HCT116 (cell line): ENCODE measurements at regions not wholly inside any gene's neighbourhood (a gene's known extent, or its start where the extent isn't known, plus 50 kb on each side); places are given as distances from the start of the nearest gene placed in this dataset.

Experiments
- ATAC-seq: fragments of 200-7000 bp; cut with Tn5 transposase; 2 replicates; pipeline ENCODE4 v1.9.1; 2020; ENCODE audit warnings: mild to moderate bottlenecking, moderate library complexity
- BruUV-seq: library from RNA; stranded (reverse); fragments of 400-500 nt; replicated peaks from 2 replicates; lab custom pipeline; 2021; lab: Mats Ljungman, UMichigan
- CTCF ChIA-PET: fragments of 300-600 bp; sonication (Branson Sonifier 250); formaldehyde crosslinking; loops from one replicate; lab custom pipeline; 2021; ENCODE audit warnings: antibody characterized with exemption; lab: Charles Lee
- POLR2A ChIA-PET: fragments of 300-600, 350-600 bp; sonication (Branson Sonifier 250); formaldehyde crosslinking; loops from one replicate; lab custom pipeline; 2021; ENCODE audit warnings: antibody characterized with exemption; lab: Charles Lee
- RAD21 ChIA-PET, 2 experiments: fragments of 300-600 bp; sonication (Branson Sonifier 250); formaldehyde crosslinking; loops; one replicate each; lab custom pipeline; 2023; ENCODE audit warnings: low total read pairs in 2 of 2; ENCODE audit not compliant: uncharacterized antibody in 2 of 2, unreplicated experiment in 2 of 2, low non-redundant PET in 1 of 2; lab: Charles Lee
- DNase-seq: peaks from one replicate; pipeline ENCODE4 v3.0.0-alpha.2; 2010; ENCODE audit warnings: low read depth, low spot score
- H2AFZ ChIP-seq: fragments of 200-600 bp; shearing (Covaris generic), sonication (generic); 2 replicates; pipeline ENCODE4 v1.6.1; 2017; ENCODE audit warnings: low read depth, mixed run types, mixed read lengths, antibody characterized with exemption, low read length; ENCODE audit not compliant: poor library complexity, severe bottlenecking
- H3K27ac ChIP-seq: 2 replicates; pipeline ENCODE4 v1.5.1; 2012; ENCODE audit warnings: low read depth, low read length
- H3K27me3 ChIP-seq: fragments of 200-600 bp; sonication (generic); 2 replicates; pipeline ENCODE4 v1.6.1; 2016; ENCODE audit warnings: mixed run types, low read length, mixed read lengths; ENCODE audit not compliant: insufficient read depth
- H3K36me3 ChIP-seq, 2 experiments: fragments of 200-500 bp in 1 of 2; fragments of 200-600 bp in 1 of 2; sonication (Bioruptor generic) in 1 of 2; sonication (generic) in 1 of 2; 2 replicates each; pipeline versions ENCODE4 v1.5.1 to v1.6.1; 2014 to 2016; ENCODE audit warnings: low read length in 2 of 2, inconsistent platforms in 1 of 2, mixed read lengths in 1 of 2, mixed run types in 1 of 2; ENCODE audit not compliant: insufficient read depth in 2 of 2, control insufficient read depth in 1 of 2
- H3K4me1 ChIP-seq, 2 experiments: fragments of 200-600 bp in 1 of 2; sonication (generic) in 1 of 2; 2 replicates each; pipeline versions ENCODE4 v1.5.1 to v1.6.1; 2012 to 2017; ENCODE audit warnings: low read length in 2 of 2, inconsistent platforms in 1 of 2, mild to moderate bottlenecking in 1 of 2, mixed read lengths in 1 of 2, mixed run types in 1 of 2, moderate library complexity in 1 of 2; ENCODE audit not compliant: insufficient read depth in 2 of 2, control insufficient read depth in 1 of 2
- H3K4me2 ChIP-seq: fragments of 200-600 bp; sonication (generic); 2 replicates; pipeline ENCODE4 v1.6.1; 2017; ENCODE audit warnings: mixed run types, low read length, mixed read lengths
- H3K4me3 ChIP-seq, 2 experiments: fragments of 200-600 bp in 1 of 2; sonication (generic) in 1 of 2; replicated peaks in 1 of 2; 2 replicates each; pipeline ENCODE4 v1.5.1; 2011 to 2016; ENCODE audit warnings: low read length in 2 of 2, control low read depth in 1 of 2, low read depth in 1 of 2, mild to moderate bottlenecking in 1 of 2, mixed read lengths in 1 of 2, mixed run types in 1 of 2
- H3K79me2 ChIP-seq: fragments of 200-600 bp; sonication (generic); 2 replicates; pipeline ENCODE4 v1.6.1; 2017; ENCODE audit warnings: mild to moderate bottlenecking, mixed run types, low read length, moderate library complexity, mixed read lengths; ENCODE audit not compliant: insufficient read depth
- H3K9ac ChIP-seq: fragments of 200-600 bp; sonication (generic); 2 replicates; pipeline ENCODE4 v1.6.1; 2016; ENCODE audit warnings: low read length, mixed read lengths
- H3K9me2 ChIP-seq: fragments of 200-600 bp; sonication (generic), shearing (Covaris generic); 2 replicates; pipeline ENCODE4 v1.6.1; 2017; ENCODE audit warnings: mixed run types, mild to moderate bottlenecking, moderate library complexity; ENCODE audit not compliant: insufficient read depth
- H3K9me3 ChIP-seq, 2 experiments: fragments of 200-500 bp in 1 of 2; fragments of 200-600 bp in 1 of 2; sonication (Bioruptor generic) in 1 of 2; sonication (generic) in 1 of 2; 2 replicates each; pipeline ENCODE4 v1.6.1; 2014 to 2017; ENCODE audit warnings: low read length in 2 of 2, mixed read lengths in 2 of 2, inconsistent platforms in 1 of 2, low read depth in 1 of 2, mild to moderate bottlenecking in 1 of 2, mixed run types in 1 of 2, moderate library complexity in 1 of 2; ENCODE audit not compliant: control insufficient read depth in 1 of 2, insufficient read depth in 1 of 2
- H4K20me1 ChIP-seq: fragments of 200-600 bp; sonication (generic), shearing (Covaris generic); 2 replicates; pipeline ENCODE4 v1.6.1; 2017; ENCODE audit warnings: mixed run types, mild to moderate bottlenecking, moderate library complexity; ENCODE audit not compliant: insufficient read depth
- ELF1 ChIP-seq: IDR thresholded peaks from 2 replicates; pipeline ENCODE4 v1.6.1; 2012; ENCODE audit warnings: low read depth, borderline replicate concordance
- EZH2phosphoT487 ChIP-seq: fragments of 200-600 bp; IDR thresholded peaks from 2 replicates; pipeline ENCODE4 v1.6.1; 2018; ENCODE audit warnings: antibody characterized with exemption, borderline replicate concordance
- FOSL1 ChIP-seq: IDR thresholded peaks from 2 replicates; pipeline ENCODE4 v1.6.1; 2012; ENCODE audit warnings: low read depth
- JUND ChIP-seq: IDR thresholded peaks from 2 replicates; pipeline ENCODE4 v1.6.1; 2012
- POLR2A ChIP-seq: IDR thresholded peaks from 2 replicates; pipeline ENCODE4 v1.7.0; 2011; ENCODE audit warnings: borderline replicate concordance; ENCODE audit not compliant: insufficient read depth, insufficient read length; ENCODE audit errors: extremely low read depth
- RAD21 ChIP-seq: IDR thresholded peaks from 2 replicates; pipeline ENCODE4 v1.6.1; 2012; ENCODE audit warnings: low read depth, mild to moderate bottlenecking
- SIN3A ChIP-seq: IDR thresholded peaks from 2 replicates; pipeline ENCODE4 v1.6.1; 2012; ENCODE audit warnings: low read depth
- SP1 ChIP-seq: IDR thresholded peaks from 2 replicates; pipeline ENCODE4 v1.6.1; 2012; ENCODE audit warnings: low read depth
- SRF ChIP-seq: IDR thresholded peaks from 2 replicates; pipeline ENCODE4 v1.6.1; 2012; ENCODE audit warnings: low read depth
- YY1 ChIP-seq: IDR thresholded peaks from 2 replicates; pipeline ENCODE4 v1.6.1; 2011; ENCODE audit warnings: low read length, low read depth, moderate library complexity, mild to moderate bottlenecking; ENCODE audit not compliant: insufficient replicate concordance; ENCODE audit errors: extremely low read depth
- ZBTB33 ChIP-seq: IDR thresholded peaks from 2 replicates; pipeline ENCODE4 v1.6.1; 2011; ENCODE audit warnings: mild to moderate bottlenecking, low read length, moderate library complexity; ENCODE audit not compliant: insufficient replicate concordance; ENCODE audit errors: extremely low read depth
- ZNF274 ChIP-seq: fragments of 200-500 bp; sonication (Bioruptor generic); IDR thresholded peaks from 2 replicates; pipeline ENCODE4 v1.6.1; 2014; ENCODE audit warnings: mild to moderate bottlenecking, low read depth, low read length, inconsistent platforms
- intact Hi-C: fragments of 100-400 bp; cut with micrococcal nuclease; formaldehyde crosslinking; loops from 2 replicates; pipeline ENCODE4 v1.10.0; 2022
- TF ChIP-seq, protein P1 (sequence below), 3 experiments: fragments of 200-600 bp in 1 of 3; sonication (generic) in 1 of 3; IDR thresholded peaks in 2 of 3; conservative IDR thresholded peaks in 1 of 3; 2 replicates each; pipeline ENCODE4 v1.5.1; 2012 to 2017; ENCODE audit warnings: low read depth in 2 of 3, low read length in 2 of 3, antibody characterized with exemption in 1 of 3, borderline replicate concordance in 1 of 3, control low read depth in 1 of 3, mild to moderate bottlenecking in 1 of 3, mixed read lengths in 1 of 3, mixed run types in 1 of 3, moderate library complexity in 1 of 3; ENCODE audit not compliant: insufficient read depth in 1 of 3

DNA sequence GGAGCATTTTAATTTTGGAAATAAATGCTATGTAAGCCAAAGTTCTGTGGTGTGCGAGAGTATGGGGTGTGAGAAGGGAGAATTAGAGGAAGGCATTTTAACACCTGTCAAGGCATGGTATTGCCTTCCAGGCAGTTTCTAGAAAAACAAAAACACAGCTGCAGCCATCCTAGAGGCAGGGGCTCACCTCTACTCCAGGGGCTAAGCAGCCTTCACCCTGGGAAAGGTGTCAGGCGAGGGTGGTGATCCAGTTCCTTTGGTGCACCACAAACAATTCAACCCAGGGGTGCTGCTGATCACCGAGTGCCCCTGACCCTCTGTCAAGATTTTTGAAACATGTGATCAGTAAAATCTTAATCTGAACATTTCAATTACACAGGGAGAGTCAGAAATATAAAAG is 59.2 kb upstream of the GPR26 start:
- POLR2A ChIA-PET, result no interaction called here
- BruUV-seq, result no TSS peak

DNA sequence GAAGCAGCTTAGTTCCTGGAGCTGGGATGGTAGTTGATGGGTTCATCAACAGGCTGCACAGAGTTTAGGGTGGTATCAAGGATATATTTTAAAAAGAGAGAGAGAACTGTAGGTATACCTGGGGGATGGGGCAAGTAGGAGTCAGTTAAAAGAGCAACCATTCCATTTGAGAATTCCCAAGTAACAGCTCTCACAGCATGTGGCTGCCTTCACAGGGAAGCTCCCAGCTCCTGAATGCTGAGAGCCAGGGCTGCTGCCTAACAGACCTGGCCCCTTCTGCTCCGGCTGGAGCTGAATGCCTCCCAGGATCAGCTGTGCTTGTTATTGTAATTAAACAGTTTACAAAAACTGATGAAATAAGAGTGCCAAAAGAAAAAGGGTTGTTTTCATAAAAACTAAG is 58.8 kb upstream of the GPR26 start:
- CTCF ChIA-PET, result no interaction called here
- Histone ChIP-seq H3K79me2 (no peaks in the 10 kb centered on the region), H3K27ac (no peak overlapping the region), H2AFZ (no peak overlapping the region), H3K9me2 (no peaks in the 10 kb centered on the region), H3K9me3 (no peaks in the 10 kb centered on the region), H3K9ac (no peak overlapping the region), H3K27me3 (peaks cover 95% of the 10 kb centered on the region), H3K4me3 (no peak overlapping the region), H3K36me3 (no peaks in the 10 kb centered on the region), H4K20me1 (no peaks in the 10 kb centered on the region), H3K4me1 (no peaks in the 10 kb centered on the region), H3K4me2 (no peak overlapping the region)
- POLR2A ChIA-PET, result no interaction called here
- DNase-seq (no peak), ATAC-seq (no peak)
- no TSS peak for BruUV-seq
- intact Hi-C loops, result no loop called here
- RAD21 ChIA-PET, result no interaction called here
- no peak for TF ChIP-seq SIN3A
- TF ChIP-seq SP1, result no peak
- no peak for TF ChIP-seq POLR2A
- no peak for TF ChIP-seq ZBTB33
- TF ChIP-seq FOSL1, result no peak
- no peak for TF ChIP-seq YY1
- TF ChIP-seq EZH2phosphoT487, result no peak
- TF ChIP-seq SRF, result no peak

More for the DNA sequence above, 59.2 kb upstream of the GPR26 start:
- Histone ChIP-seq H3K4me1 (no peaks in the 10 kb centered on the region), H3K9me2 (no peaks in the 10 kb centered on the region), H4K20me1 (no peaks in the 10 kb centered on the region), H3K79me2 (no peaks in the 10 kb centered on the region), H3K27ac (no peak overlapping the region), H3K4me2 (no peak overlapping the region), H3K36me3 (no peaks in the 10 kb centered on the region), H3K9me3 (no peaks in the 10 kb centered on the region)
- CTCF ChIA-PET, result no interaction called here
- DNase-seq, result no peak
- intact Hi-C loops, result no loop called here
- TF ChIP-seq ELF1, result no peak
- TF ChIP-seq, protein P1, sequence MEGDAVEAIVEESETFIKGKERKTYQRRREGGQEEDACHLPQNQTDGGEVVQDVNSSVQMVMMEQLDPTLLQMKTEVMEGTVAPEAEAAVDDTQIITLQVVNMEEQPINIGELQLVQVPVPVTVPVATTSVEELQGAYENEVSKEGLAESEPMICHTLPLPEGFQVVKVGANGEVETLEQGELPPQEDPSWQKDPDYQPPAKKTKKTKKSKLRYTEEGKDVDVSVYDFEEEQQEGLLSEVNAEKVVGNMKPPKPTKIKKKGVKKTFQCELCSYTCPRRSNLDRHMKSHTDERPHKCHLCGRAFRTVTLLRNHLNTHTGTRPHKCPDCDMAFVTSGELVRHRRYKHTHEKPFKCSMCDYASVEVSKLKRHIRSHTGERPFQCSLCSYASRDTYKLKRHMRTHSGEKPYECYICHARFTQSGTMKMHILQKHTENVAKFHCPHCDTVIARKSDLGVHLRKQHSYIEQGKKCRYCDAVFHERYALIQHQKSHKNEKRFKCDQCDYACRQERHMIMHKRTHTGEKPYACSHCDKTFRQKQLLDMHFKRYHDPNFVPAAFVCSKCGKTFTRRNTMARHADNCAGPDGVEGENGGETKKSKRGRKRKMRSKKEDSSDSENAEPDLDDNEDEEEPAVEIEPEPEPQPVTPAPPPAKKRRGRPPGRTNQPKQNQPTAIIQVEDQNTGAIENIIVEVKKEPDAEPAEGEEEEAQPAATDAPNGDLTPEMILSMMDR (IDR thresholded peaks at IDR 0.05 in 2 of 3, conservative IDR thresholded peaks at IDR 0.05 in 1 of 3; ENCODE audit: borderline replicate concordance in 1 of 3, insufficient read depth in 1 of 3, low read depth in 2 of 3, low read length in 2 of 3), result no peak
- TF ChIP-seq ZNF274, result no peak
- TF ChIP-seq JUND, result no peak
- TF ChIP-seq RAD21, result no peak
- TF ChIP-seq, all 23 proteins: peak for 0
- no peak for ATAC-seq
- no peak overlapping the region for H3K4me3 ChIP-seq
- RAD21 ChIA-PET, result no interaction called here
- H3K27me3 ChIP-seq, result peaks cover 94% of the 10 kb centered on the region
- no peak overlapping the region for H3K9ac ChIP-seq
- no peak overlapping the region for H2AFZ ChIP-seq
